HG02943 (cell line): ENCODE measurements at regions not wholly inside any gene's neighbourhood (a gene's known extent, or its start where the extent isn't known, plus 50 kb on each side); places are given as distances from the start of the nearest gene placed in this dataset.

Experiments
- ATAC-seq: cut with Tn5 transposase; IDR thresholded peaks from one replicate; pipeline ENCODE4 v1.9.1; 2021; ENCODE audit warnings: mild to moderate bottlenecking, low read depth, moderate library complexity; ENCODE audit not compliant: unreplicated experiment

DNA sequence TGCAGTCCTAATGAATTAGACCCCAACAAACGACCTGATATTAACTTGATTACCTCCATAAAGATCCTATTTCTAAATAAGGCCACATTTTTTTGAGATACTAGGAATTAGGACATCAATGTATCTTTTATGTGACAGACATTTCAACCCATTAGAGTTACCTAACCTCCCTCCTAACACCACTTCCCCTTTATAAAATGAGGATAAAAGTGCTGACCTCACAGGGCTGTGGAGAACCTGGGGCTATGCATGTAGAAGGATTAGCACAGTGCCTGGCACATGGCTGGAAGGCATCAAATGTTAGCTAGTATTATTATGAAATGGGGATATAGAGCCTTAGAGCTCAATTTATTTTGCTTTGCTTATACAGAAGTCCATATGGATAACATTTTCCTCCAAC, 53.5 kb upstream of the LRRN1 start:
- no peak for ATAC-seq

DNA sequence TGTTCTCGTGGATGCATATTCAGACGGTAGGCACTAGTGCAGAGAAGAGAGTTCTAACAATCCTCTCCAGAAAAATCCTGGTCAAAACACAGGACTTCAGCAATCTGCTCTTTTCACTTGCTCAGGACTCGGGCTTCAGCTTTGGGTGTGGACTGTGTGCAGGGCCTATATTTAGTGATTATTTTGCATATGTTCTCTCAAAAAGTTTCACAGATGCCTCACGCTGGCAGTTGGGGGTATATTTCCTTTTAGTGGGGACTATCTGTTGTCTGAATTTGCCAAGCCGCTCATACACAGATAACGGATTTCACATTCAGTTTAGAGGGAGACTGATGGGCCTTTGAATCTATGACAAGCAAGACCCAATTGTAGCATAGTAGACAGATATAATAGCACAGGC, 54.4 kb upstream of the LRRN1 start:
- ATAC-seq: no peak

GRCh38 chr3:3743754-3744153, 55.5 kb upstream of the LRRN1 start:
- ATAC-seq: no peak

DNA sequence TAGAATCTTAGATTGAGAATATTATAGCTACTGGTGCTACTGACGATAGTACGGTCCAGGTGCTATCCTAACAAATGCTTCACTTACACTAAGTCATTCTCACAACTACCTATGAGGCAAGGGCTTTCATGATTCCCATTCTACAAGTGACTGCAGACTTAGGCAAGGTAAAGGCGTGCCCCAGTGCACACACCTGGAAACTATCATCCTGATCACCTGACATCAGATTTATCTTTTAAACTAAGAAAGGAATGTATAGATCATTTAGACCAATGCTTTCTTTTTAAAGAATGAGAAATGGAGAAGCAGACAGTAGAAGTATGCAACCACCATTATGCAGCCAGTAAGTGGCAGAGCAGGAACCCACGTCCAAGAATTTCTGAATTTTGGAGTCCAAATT, 59.2 kb upstream of the LRRN1 start:
- ATAC-seq: no peak

GRCh38 chr3:3739330-3740060, 59.7 kb upstream of the LRRN1 start:
- ATAC-seq: no peak

- ATAC-seq: no peak
These were observed 61.7 kb upstream of the LRRN1 start for GRCh38 chr3:3737531-3737930.

DNA sequence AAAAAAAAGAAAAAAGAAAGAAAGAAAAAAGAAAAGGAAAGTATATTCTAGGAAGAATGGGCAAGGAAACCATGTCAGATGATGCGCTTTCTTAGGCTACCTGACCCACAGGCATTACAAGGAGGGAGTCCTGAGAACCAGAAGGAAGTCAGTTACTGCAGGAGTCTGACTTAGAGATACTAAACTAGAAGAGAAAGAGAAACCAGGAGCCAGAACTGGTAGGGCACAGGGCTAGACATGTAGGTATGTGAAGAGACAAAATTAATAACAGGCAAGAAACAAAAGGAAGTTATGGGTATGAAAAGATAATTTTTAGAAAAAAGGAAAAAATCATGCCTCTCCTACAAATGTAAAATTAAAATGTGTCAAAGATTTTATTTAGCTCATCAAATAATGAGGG, 63.3 kb upstream of the LRRN1 start:
- ATAC-seq: no peak

DNA sequence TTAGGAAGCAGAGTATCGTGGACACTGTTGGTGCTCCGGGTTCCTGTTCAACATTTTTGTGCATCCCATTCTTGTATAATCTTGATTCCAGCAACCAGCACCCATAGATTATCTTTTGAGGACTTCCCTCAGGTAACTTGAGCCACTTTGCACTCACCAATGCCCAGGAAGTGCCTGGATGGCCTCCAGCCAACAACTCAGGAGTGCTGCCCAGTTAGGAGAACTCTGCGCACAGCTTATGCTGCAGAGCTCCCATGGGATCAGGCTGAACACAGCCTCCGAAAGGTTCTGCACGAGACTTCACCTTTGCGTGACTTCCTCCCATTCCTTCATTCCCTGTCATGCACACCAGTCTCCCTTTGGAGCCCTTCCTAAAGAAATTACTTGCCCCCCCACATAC, 64.3 kb upstream of the LRRN1 start:
- ATAC-seq: no peak

DNA sequence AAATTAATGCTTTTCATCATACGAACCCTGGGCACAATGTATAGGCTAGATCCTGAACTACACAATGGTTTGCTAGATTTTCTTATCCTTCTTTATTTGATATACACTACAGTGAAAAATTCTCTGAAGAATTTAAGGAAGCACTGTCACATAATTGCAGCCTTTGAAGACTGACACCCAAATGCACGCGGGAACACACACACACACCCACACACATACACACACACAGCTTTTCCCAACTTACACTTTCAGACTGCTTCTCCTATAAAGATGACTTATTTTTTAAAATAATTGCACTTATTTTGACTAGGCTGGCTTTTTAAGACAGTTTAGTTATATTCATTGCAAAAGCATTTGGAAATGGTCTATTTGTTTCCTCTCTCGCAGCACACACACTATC, 70.0 kb upstream of the LRRN1 start:
- no peak for ATAC-seq

GRCh38 chr3:3726549-3726948, 72.7 kb upstream of the LRRN1 start:
- ATAC-seq: no peak

GRCh38 chr3:3714572-3714971, 84.7 kb upstream of the LRRN1 start:
- ATAC-seq: no peak

DNA sequence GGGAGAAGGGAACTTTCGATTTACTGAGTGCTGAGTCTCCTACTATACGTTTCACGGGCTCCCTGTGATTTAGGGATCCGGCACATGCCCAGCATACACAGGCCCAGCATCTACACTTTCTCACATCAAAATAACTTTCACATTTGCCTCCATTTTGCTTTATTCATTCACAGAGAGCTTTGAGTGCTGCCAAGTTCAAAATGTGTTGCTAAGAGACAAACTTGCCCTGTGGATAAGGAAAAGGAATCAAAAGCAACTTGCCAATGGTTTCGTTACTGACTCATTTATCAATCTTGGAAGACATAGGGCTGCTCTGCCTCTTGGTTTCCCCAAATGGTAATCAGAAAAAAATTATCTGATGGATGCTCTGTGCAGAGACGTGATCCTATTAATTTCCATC, 86.3 kb upstream of the LRRN1 start:
- no peak for ATAC-seq

GRCh38 chr3:3708769-3709115, 90.5 kb upstream of the LRRN1 start:
- no peak for ATAC-seq

- ATAC-seq: no peak
These were observed 91.1 kb upstream of the LRRN1 start for GRCh38 chr3:3707858-3708768.

DNA sequence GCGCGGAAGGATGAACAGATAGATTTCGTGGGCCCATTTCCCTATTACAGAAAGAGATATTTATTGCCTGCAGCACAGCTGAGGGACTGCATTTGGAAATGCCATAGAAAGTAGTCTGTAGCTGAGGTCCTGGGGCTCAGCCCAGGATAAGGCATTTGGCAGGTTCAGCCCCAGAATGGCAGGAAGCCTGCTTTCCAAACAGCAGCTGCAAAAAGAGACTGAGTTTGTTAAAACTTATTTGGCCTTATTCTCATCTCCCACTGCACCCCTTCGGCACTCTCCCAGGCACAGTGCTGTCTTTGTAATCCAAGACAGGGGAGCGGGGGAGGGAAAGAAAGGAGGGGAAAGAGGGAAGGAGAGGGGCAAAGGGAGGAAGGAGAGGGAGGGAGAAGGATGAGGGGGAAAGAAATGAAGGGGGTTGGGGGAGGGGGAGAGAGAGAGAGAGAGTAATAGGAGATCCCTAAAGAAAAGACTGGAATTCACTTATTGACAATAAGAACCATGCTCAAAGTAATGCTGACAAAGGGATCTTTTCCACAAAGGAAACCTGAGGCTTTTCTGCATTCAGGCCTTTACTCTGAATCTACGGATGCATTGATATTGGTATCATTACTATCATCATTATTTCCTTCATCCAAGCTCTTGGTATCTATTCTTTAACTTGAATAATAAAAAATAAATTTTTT, 94.0 kb upstream of the LRRN1 start:
- ATAC-seq: no peak

- ATAC-seq: no peak
These were observed 97.3 kb upstream of the LRRN1 start for GRCh38 chr3:3701949-3702348.

- ATAC-seq: no peak
These were observed 99.2 kb upstream of the LRRN1 start for GRCh38 chr3:3699816-3700633.

- ATAC-seq: no peak
These were observed 99.8 kb upstream of the LRRN1 start for GRCh38 chr3:3699407-3699806.

DNA sequence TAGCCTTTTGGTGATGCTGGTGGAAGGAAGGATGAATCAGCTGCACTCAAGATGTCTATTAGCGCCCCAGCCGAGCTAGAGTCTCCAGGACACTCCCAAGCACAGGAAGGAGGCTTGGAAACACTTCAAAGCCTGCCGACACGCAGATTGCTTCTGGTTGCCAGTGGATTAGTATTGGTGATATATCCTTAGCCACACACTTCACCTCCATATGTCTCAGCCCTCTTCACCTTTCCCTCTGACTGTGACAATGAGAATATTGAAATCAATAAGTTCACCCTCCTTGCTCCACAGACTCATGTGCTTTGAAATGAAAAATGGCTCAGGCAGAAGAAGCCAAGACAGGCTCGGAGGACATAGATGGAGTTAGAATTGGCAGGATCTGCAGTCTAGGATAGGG, 102.9 kb upstream of the LRRN1 start:
- ATAC-seq: no peak

DNA sequence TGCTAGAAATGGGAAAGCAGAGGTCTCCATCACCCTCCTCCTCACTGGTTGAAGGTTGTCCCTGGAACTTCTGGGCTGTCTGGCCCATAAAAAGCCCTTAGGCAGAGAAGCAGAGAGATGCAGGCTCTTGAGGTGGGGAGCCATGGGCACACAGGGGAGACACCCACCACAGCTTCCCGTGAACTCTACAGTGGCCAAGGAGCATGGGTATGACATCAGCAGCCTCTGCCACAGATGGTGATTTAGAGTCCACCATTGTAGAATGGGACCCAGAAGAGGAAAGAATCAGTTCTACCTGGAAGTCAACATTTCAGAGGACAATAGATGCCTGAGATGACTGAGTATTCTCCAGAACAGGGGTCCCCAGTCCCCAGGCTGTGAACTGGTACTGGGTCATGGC, 105.6 kb upstream of the LRRN1 start:
- ATAC-seq: no peak
